Smooth muscle cell (in vitro differentiated cells): ENCODE measurements at regions not wholly inside any gene's neighbourhood (a gene's known extent, or its start where the extent isn't known, plus 50 kb on each side); places are given as distances from the start of the nearest gene placed in this dataset.

Experiments
- DNase-seq: peaks from one replicate; lab custom pipeline; 2025; ENCODE audit not compliant: unreplicated experiment; lab: John Stamatoyannopoulos, UW
- H2AFZ ChIP-seq: fragments of 200-600 bp; sonication (generic); 2 replicates; pipeline ENCODE4 v1.6.0; 2016; ENCODE audit warnings: antibody characterized with exemption, low read depth, mild to moderate bottlenecking
- H3F3A ChIP-seq: fragments of 200-600 bp; sonication (generic); 2 replicates; pipeline ENCODE4 v1.6.0; 2017; ENCODE audit warnings: antibody characterized with exemption, low read depth
- H3K27ac ChIP-seq: fragments of 200-600 bp; sonication (generic); 2 replicates; pipeline ENCODE4 v1.5.1; 2016; ENCODE audit warnings: low read depth, mild to moderate bottlenecking
- H3K27me3 ChIP-seq: fragments of 200-600 bp; sonication (generic); 2 replicates; pipeline ENCODE4 v1.6.1; 2016; ENCODE audit warnings: low read depth, mild to moderate bottlenecking
- H3K36me3 ChIP-seq: fragments of 200-600 bp; sonication (generic); 2 replicates; pipeline ENCODE4 v1.5.1; 2016; ENCODE audit warnings: low read depth
- H3K4me1 ChIP-seq: fragments of 200-600 bp; sonication (generic); 2 replicates; pipeline ENCODE4 v1.5.1; 2016; ENCODE audit warnings: low read depth
- H3K4me2 ChIP-seq: fragments of 200-600 bp; sonication (generic); 2 replicates; pipeline ENCODE4 v1.6.0; 2016; ENCODE audit warnings: mild to moderate bottlenecking
- H3K4me3 ChIP-seq: fragments of 200-600 bp; sonication (generic); 2 replicates; pipeline ENCODE4 v1.5.1; 2016; ENCODE audit warnings: mild to moderate bottlenecking
- H3K79me2 ChIP-seq: fragments of 200-600 bp; sonication (generic); 2 replicates; pipeline ENCODE4 v1.6.0; 2016; ENCODE audit warnings: low read depth, mild to moderate bottlenecking
- H3K9ac ChIP-seq: fragments of 200-600 bp; sonication (generic); 2 replicates; pipeline ENCODE4 v1.6.0; 2016; ENCODE audit warnings: low read depth
- H3K9me3 ChIP-seq: fragments of 200-600 bp; sonication (generic); replicated peaks from 2 replicates; pipeline ENCODE4 v1.5.1; 2016; ENCODE audit warnings: low read depth
- H4K20me1 ChIP-seq: fragments of 200-600 bp; sonication (generic); 2 replicates; pipeline ENCODE4 v1.6.0; 2016; ENCODE audit warnings: low read depth
- WGBS: methylation state at CpG from one replicate; pipeline ENCODE4 v1.1.7; 2016; ENCODE audit warnings: low lambda C conversion rate; 5-methylcytosine and 5-hydroxymethylcytosine counted together
- TF ChIP-seq, protein P1 (sequence below): fragments of 200-600 bp; sonication (generic); IDR thresholded peaks from 2 replicates; pipeline ENCODE4 v1.5.1; 2017; ENCODE audit warnings: borderline replicate concordance, mild to moderate bottlenecking, antibody characterized with exemption; ENCODE audit not compliant: insufficient read depth, poor library complexity, severe bottlenecking

DNA sequence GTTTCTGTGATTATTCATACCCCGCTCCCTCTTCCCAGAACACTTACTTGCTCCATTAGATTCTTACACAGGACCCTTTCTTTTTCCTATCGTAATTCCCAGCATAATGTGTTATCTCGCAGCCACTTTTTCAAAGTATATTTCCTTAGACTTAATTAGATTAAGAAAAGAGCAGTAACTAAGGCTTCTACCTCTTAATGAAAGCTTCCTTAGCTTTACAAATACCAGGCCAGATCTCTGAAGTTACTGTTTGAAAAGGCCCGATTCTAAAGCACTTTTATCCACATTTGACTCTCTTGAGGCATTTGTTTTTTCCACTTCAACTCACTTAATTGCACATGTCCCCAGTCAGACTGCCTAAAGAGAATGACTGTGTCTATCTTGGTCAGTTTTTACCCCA, 1264.3 kb upstream of the ADGRL2 start:
- TF ChIP-seq, protein P1, sequence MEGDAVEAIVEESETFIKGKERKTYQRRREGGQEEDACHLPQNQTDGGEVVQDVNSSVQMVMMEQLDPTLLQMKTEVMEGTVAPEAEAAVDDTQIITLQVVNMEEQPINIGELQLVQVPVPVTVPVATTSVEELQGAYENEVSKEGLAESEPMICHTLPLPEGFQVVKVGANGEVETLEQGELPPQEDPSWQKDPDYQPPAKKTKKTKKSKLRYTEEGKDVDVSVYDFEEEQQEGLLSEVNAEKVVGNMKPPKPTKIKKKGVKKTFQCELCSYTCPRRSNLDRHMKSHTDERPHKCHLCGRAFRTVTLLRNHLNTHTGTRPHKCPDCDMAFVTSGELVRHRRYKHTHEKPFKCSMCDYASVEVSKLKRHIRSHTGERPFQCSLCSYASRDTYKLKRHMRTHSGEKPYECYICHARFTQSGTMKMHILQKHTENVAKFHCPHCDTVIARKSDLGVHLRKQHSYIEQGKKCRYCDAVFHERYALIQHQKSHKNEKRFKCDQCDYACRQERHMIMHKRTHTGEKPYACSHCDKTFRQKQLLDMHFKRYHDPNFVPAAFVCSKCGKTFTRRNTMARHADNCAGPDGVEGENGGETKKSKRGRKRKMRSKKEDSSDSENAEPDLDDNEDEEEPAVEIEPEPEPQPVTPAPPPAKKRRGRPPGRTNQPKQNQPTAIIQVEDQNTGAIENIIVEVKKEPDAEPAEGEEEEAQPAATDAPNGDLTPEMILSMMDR, result no peak
- Histone ChIP-seq H3K9me3 (no peaks in the 10 kb centered on the region), H3K79me2 (no peaks in the 10 kb centered on the region), H3K4me2 (no peak overlapping the region), H2AFZ (peak overlapping the region; percentile 83), H3K27me3 (no peaks in the 10 kb centered on the region), H4K20me1 (no peaks in the 10 kb centered on the region), H3K27ac (no peak overlapping the region), H3K9ac (no peak overlapping the region), H3K36me3 (no peaks in the 10 kb centered on the region), H3F3A (peaks cover 4% of the 10 kb centered on the region), H3K4me3 (no peak overlapping the region), H3K4me1 (peaks cover 44% of the 10 kb centered on the region)
- no peak for DNase-seq
- 62% methylated on average over 4 of the region's 4 CpGs for WGBS

DNA sequence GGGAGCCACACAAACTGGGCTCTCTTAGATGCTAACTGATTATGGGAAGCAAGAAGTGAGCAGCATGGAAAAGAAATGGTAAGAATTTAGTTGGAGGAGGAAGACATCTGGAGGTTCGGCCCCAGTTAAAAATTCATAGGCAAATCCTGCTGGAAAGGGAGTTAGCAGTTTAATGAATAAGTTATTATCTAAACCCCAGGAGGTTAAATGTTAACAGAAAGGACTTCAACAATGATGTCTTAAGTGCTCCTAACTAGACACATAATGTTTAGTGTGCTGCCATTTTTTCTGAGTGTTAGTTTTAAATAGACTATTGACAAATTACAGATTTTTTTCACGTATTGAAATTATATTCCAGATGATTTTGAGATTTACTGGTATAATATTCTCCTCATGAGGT, 1265.3 kb upstream of the ADGRL2 start:
- peak overlapping the region; percentile 2 for H3K4me3 ChIP-seq
- H3F3A ChIP-seq, result peaks cover 4% of the 10 kb centered on the region
- WGBS, result 57% methylated on average over 2 of the region's 2 CpGs
- DNase-seq, result no peak
- TF ChIP-seq, protein P1, result no peak
- peaks cover 44% of the 10 kb centered on the region for H3K4me1 ChIP-seq
- H3K27me3 ChIP-seq, result no peaks in the 10 kb centered on the region
- H3K36me3 ChIP-seq, result no peaks in the 10 kb centered on the region
- H3K9ac ChIP-seq, result no peak overlapping the region
- peak overlapping the region; percentile 65 for H3K4me2 ChIP-seq
- H2AFZ ChIP-seq, result peak overlapping the region; percentile 17
- H3K9me3 ChIP-seq, result no peaks in the 10 kb centered on the region
- peak overlapping the region; percentile 48 for H3K27ac ChIP-seq
- H4K20me1 ChIP-seq, result no peaks in the 10 kb centered on the region
- H3K79me2 ChIP-seq, result no peaks in the 10 kb centered on the region

DNA sequence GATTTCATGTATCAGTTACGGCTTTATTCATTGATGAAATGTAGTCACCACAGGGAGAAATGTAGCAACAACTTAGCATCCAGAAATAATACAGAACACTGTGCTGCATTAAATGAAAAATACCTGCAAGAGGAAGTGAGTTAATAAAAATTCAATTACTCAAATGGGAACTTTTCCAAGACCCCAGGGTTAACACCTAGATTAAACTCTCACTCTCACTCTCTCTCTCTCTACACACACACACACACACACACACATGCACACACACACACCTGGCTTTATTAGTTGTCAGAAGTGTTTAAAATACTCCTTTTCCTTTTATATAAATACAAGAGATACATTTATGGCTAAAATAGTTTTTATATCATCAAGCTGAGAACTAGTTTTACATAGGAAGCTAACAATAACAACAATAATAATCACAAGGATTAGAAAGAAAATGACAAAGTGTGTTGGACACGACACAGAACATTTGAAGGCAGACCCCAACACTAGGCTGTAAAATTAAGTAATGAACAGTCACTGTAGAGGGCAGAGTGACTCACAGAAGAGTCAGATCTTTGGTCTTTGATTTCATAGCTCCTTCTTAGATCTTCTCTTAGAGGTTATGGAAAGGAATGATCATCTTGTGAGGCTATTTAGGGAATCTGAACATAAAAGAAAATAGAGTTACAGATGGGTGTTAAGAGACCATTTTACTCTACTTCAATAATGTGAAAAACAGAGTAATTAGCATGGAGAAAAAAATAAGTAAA, 1266.0 kb upstream of the ADGRL2 start:
- TF ChIP-seq, protein P1, result no peak
- DNase-seq, result no peak
- Histone ChIP-seq H3K4me1 (peaks cover 44% of the 10 kb centered on the region), H3K79me2 (no peaks in the 10 kb centered on the region), H3K9ac (no peak overlapping the region), H3K27ac (peak overlapping the region; percentile 48), H3K9me3 (no peaks in the 10 kb centered on the region), H2AFZ (peak overlapping the region; percentile 17), H3K27me3 (no peaks in the 10 kb centered on the region), H3K36me3 (no peaks in the 10 kb centered on the region), H3F3A (peaks cover 4% of the 10 kb centered on the region), H3K4me2 (peak overlapping the region; percentile 65), H4K20me1 (no peaks in the 10 kb centered on the region), H3K4me3 (no peak overlapping the region)
- 47% methylated on average over 2 of the region's 2 CpGs for WGBS
